Fibroblast of lung (primary cell): ENCODE measurements at regions not wholly inside any gene's neighbourhood (a gene's known extent, or its start where the extent isn't known, plus 50 kb on each side); places are given as distances from the start of the nearest gene placed in this dataset.

Experiments used
- CTCF ChIP-seq, 2 donors: IDR thresholded peaks in 1 of 2; conservative IDR thresholded peaks in 1 of 2; 1 replicate in 1 of 2; 2 replicates in 1 of 2; pipeline ENCODE4 v1.5.1; 2011 to 2012; ENCODE audit warnings: low read length in 2 of 2, control low read depth in 1 of 2, inconsistent platforms in 1 of 2, low read depth in 1 of 2, mild to moderate bottlenecking in 1 of 2
- EZH2 ChIP-seq: IDR thresholded peaks from 2 replicates; pipeline ENCODE4 v1.5.1; 2012; ENCODE audit warnings: low read length, control low read depth, mild to moderate bottlenecking; ENCODE audit errors: missing control alignments

- TF ChIP-seq CTCF (conservative IDR thresholded peaks at IDR 0.05 in 1 of 2, IDR thresholded peaks at IDR 0.05 in 1 of 2; ENCODE audit: low read depth in 1 of 2, low read length in 2 of 2) (no peak), EZH2 (no peak)
Measured at GRCh38 chr3:82942041-82942440, 1180.6 kb upstream of the GBE1 start.
